LoVo (cell line): ENCODE measurements at regions not wholly inside any gene's neighbourhood (a gene's known extent, or its start where the extent isn't known, plus 50 kb on each side); places are given as distances from the start of the nearest gene placed in this dataset.

Source experiments
- DNase-seq: peaks from one replicate; pipeline ENCODE4 v3.0.0-alpha.2; 2016; ENCODE audit warnings: low spot score

GRCh38 chr12:28883406-28883997 is 265.6 kb upstream of the FAR2 start:
- DNase-seq = no peak

GRCh38 chr12:28884904-28885679 is 264.0 kb upstream of the FAR2 start:
- DNase-seq = no peak

DNA sequence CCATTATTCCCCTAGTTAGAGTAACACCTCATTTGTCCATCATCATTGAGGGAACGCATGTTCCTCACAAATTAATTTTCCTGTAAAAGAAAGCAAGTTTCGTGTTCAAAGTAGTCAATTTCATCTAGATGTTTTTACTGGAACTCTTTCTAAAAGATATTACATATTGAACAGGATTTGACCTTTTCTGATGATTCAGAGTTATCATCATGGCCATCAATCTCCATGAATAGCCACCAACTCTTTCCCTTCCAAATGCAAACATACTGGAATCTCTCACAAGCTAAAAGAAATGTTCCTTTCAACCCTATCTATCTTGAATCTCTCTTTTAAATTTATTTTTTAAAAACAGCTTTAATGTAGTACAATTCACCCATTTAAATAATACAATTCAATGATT is 263.1 kb upstream of the FAR2 start:
- no peak for DNase-seq

- no peak for DNase-seq
These were observed 261.6 kb upstream of the FAR2 start for GRCh38 chr12:28887461-28887990.

GRCh38 chr12:28890664-28891063 is 258.4 kb upstream of the FAR2 start:
- no peak for DNase-seq

DNA sequence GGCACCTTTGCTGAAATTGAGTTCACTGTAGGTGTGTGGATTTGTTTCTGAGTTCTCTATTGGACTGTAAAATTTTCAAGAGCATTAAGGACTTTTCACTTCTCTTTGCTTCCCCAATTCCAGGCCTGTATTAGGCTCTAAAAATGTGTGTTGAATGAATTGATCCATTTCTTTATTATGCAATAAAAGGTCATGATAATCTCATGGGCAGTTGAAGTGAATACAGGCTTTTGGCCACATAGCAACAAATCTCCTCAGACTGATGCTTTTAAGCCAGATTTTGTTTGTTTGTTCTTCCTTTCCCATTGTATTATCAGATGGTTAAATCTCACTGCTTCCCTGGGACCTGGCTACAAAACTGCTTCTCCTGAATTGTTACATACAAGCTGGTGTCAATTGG is 258.0 kb upstream of the FAR2 start:
- DNase-seq = no peak

DNA sequence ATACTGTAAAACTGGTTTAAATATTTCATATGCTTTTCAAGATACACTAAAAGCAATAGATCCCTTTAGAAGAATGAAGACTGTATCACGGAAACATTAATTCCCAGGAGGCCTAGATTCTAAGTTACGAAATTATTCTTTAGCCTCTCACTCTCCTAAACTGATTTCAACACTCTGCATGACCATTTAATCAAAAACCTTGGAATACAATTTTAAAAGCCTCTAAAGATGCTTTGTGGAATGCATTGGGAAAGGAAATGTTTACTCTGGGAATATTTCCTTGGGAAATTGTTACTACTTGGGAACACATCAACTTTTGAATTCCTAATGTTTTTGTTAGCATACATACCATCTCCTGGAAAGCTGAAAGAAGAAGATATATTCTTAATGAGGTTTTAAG is 255.7 kb upstream of the FAR2 start:
- no peak for DNase-seq

GRCh38 chr12:28893856-28894255 is 255.2 kb upstream of the FAR2 start:
- DNase-seq = no peak

DNA sequence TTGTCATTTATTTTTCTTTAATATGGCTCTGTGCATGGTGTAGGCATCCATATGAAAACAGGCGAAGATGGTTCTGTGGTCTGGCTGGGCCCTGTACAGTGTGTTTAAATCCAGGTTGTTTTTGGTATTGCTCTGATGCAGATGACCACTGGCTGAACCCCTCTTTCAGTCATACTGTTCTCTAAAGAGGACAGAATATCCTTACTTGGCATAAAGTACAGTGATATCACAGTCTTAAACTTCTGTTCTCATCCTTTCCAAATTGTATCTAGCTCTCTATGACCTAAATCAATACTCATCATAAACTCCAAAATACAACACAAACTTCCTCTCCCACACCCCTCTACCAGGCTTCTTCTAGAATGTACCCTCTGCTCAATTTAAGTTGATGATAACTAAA is 252.7 kb upstream of the FAR2 start:
- DNase-seq = no peak

- no peak for DNase-seq
These were observed 251.0 kb upstream of the FAR2 start for GRCh38 chr12:28898038-28898437.

DNA sequence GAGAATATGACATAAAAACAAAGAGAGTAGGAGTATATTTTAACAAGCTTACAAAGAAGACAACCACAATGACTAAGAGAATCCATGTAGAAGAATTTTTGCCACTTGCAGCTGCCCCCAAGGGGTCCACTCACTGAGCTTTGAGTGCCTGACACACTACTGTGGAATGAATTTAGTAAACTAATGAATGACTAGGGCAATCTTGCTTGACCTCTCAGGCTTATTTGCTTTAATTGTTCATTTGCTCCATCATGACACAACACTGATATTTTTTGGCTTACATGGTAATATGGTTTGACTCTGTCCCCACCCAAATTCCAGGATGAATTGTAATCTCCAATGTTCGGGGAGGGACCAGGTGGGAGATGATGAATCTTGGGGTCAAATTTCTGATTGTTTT is 249.1 kb upstream of the FAR2 start:
- DNase-seq = no peak

DNA sequence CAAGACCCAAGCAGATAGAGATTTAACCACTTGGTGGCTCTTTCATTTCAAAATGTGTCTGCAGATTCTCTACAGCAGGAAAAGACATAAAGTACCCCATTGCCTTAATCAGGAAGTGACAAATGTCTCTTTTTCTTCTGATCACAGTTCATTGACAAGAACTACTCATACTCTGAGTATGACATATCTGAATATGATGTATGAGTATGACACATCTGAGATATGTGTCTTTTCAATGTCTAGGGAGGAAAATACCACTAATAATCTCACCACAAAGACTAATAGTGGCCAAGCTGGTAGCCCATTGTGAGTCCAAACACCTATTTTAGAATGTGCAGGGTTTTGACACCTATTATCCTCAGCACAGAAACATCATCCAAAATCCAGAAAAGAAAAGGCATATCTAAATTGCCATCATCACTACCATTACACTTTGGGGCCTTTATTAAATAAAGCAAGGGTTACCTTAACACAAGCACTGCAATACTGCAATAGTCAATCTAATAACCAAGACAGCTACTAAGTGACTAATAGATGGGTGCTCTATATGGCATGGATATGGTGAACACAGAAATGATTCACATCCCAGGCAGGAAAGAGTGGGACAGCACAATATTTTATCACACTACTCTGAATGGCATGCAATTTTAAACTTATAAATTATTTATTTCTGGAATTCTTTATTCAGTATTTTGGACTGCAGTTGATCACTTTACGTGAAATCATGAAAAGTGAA is 243.7 kb upstream of the FAR2 start:
- DNase-seq = no peak

GRCh38 chr12:28908646-28909045 is 240.4 kb upstream of the FAR2 start:
- DNase-seq = no peak

- DNase-seq = no peak
These were observed 239.8 kb upstream of the FAR2 start for GRCh38 chr12:28909291-28909690.

GRCh38 chr12:28925719-28926376 is 223.2 kb upstream of the FAR2 start:
- no peak for DNase-seq

GRCh38 chr12:28930704-28931103 is 218.4 kb upstream of the FAR2 start:
- DNase-seq = no peak

- DNase-seq = no peak
These were observed 215.9 kb upstream of the FAR2 start for GRCh38 chr12:28933176-28933575.

- DNase-seq = no peak
These were observed 215.1 kb upstream of the FAR2 start for GRCh38 chr12:28933864-28934527.

DNA sequence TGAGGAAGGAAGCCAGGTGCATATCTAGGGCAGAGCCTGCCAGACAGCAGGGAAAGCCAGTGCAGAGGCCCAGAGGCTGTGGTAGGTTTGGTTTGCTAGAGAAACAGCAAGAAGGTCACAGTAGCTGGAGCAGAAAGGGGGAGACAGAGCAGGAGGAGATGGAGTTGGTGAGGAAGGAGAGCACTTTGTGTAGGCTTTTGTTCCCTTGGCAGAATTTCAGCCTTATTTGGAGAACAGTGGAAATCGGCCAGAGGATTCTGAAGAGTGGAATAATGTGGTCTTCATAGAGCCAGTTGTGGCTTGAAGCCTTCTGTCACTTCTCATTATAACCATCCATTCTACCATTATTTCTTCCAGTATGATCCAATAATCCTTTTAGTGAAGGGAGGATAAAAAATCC is 212.9 kb upstream of the FAR2 start:
- no peak for DNase-seq

DNA sequence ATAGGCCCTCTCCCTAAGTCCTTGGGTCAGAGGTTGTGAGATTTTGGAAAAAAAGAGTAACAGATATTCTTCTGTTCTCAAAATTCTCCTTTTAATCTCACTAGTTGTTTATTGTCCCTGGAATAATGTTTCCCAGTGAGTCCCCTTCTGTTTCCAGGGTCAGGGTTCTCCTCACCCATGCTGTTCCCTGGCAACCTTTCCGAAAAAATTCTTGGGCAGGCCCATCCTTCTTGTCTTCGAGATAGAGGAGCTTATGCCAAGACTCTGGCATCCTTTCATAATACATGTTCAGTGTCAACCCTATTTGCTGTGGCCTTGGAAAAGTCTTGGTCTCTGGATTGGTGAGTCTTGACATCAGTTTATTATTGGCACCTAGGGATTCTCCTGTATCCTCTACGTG is 212.4 kb upstream of the FAR2 start:
- no peak for DNase-seq

DNA sequence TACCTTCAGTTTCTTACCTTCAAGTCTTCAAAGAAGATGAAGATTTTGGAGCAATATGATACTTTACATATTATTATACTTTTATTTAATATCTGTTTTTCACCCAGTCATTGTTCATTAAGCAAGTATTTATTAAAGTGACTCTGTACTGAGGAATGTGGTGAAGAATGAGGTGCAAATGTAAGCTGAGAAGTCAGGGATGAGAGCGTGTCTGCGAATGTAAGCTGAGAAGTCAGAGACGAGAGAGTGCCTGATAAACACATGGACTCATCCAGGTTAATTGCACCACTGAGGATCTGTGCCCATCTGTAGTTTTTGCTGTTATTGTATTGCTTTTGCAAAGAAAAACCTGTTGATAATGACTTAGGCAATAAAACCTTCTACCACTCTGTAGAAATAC is 211.9 kb upstream of the FAR2 start:
- no peak for DNase-seq

GRCh38 chr12:28938056-28938455 is 211.0 kb upstream of the FAR2 start:
- no peak for DNase-seq
